NT2/D1 (cell line): ENCODE measurements at regions not wholly inside any gene's neighbourhood (a gene's known extent, or its start where the extent isn't known, plus 50 kb on each side); places are given as distances from the start of the nearest gene placed in this dataset.

Experiments
- SUZ12 ChIP-seq: IDR thresholded peaks from 2 replicates; pipeline ENCODE4 v1.6.1; 2011; ENCODE audit not compliant: insufficient read length, insufficient read depth; ENCODE audit errors: extremely low read depth
- YY1 ChIP-seq: IDR thresholded peaks from 2 replicates; pipeline ENCODE4 v1.6.1; 2011; ENCODE audit not compliant: insufficient read length, insufficient read depth
- ZNF274 ChIP-seq: IDR thresholded peaks from 2 replicates; pipeline ENCODE4 v1.6.1; 2011; ENCODE audit warnings: mild to moderate bottlenecking, low read depth, low read length

DNA sequence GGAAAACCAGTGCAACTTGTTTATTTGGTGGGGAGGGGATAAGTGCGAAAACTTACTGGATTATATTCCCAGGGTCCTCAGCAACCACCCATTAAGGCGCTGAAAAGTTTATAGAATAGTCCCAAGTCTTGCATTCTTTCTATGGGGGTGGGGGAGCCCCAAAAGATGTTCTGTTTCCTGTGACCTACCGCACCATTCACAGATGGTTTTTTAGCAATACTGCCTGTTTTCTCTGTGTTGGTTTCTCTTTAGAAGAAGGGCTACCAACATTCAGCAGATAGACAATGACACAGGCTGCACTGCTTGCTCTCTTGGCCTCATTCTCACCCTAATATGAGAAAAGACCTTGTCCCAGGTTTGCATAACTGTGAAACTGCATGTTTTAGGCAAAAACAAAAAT is 86.5 kb downstream of the FAM76B start:
- no peak for TF ChIP-seq ZNF274
- no peak for TF ChIP-seq SUZ12
- no peak for TF ChIP-seq YY1
